ENCODE measurements at regions not wholly inside any gene's neighbourhood (a gene's known extent, or its start where the extent isn't known, plus 50 kb on each side); places are given as distances from the start of the nearest gene placed in this dataset.

GRCh38 chr11:134731213-134731961 is 319.3 kb upstream of the B3GAT1 start:
- no peak overlapping the region for H3K27ac ChIP-seq
- TF ChIP-seq CTCF (IDR thresholded peaks at IDR 0.05) (no peak), POLR2A (IDR thresholded peaks at IDR 0.05) (no peak)
- 63 to 76% methylated on average over 9 of the region's 9 CpGs for WGBS, 2 donors

GRCh38 chr11:134730561-134731212 is 318.6 kb upstream of the B3GAT1 start:
- no peak for DNase-seq
- Histone ChIP-seq H3K4me3 (replicated peaks in 1 of 3) (no peak overlapping the region), H3K36me3 (no peaks in the 10 kb centered on the region), H3K27me3 (no peaks in the 10 kb centered on the region), H3K9me3 (no peaks in the 10 kb centered on the region), H3K27ac (no peak overlapping the region), H3K4me1 (peaks cover 17 to 35% of the 10 kb centered on the region in 2 donors)
- WGBS, 2 donors, result 75 to 82% methylated on average over 5 of the region's 5 CpGs
- TF ChIP-seq CTCF (IDR thresholded peaks at IDR 0.05), result no peak
- TF ChIP-seq POLR2A (IDR thresholded peaks at IDR 0.05), result no peak
- intact Hi-C loops (cut with DNase I), result no loop called here

More at GRCh38 chr11:134731213-134731961, 319.3 kb upstream of the B3GAT1 start:
- intact Hi-C loops (cut with DNase I), result no loop called here
- H3K4me1 ChIP-seq, result peaks cover 23 to 35% of the 10 kb centered on the region in 2 donors
- no peaks in the 10 kb centered on the region for H3K36me3 ChIP-seq
- H3K9me3 ChIP-seq, result no peaks in the 10 kb centered on the region
- H3K4me3 ChIP-seq (replicated peaks in 1 of 3), result no peak overlapping the region
- no peaks in the 10 kb centered on the region for H3K27me3 ChIP-seq
- no peak for DNase-seq

- no peak overlapping the region for H3K27ac ChIP-seq
- H3K4me1 ChIP-seq, result peaks cover 17 to 38% of the 10 kb centered on the region in 2 donors
- H3K9me3 ChIP-seq, result no peaks in the 10 kb centered on the region
- no peak for TF ChIP-seq POLR2A (IDR thresholded peaks at IDR 0.05)
- no peak for DNase-seq
- no peaks in the 10 kb centered on the region for H3K36me3 ChIP-seq
- H3K27me3 ChIP-seq, result no peaks in the 10 kb centered on the region
- intact Hi-C loops (cut with DNase I), result no loop called here
- WGBS, 2 donors, result 70 to 79% methylated on average over 4 of the region's 4 CpGs
- H3K4me3 ChIP-seq (replicated peaks in 1 of 3), result no peak overlapping the region
Observed at GRCh38 chr11:134730101-134730500, 318.1 kb upstream of the B3GAT1 start.

- Histone ChIP-seq H3K4me3 (replicated peaks in 1 of 3) (no peak overlapping the region), H3K27me3 (no peaks in the 10 kb centered on the region), H3K36me3 (no peaks in the 10 kb centered on the region), H3K4me1 (peaks cover 0 to 34% of the 10 kb centered on the region in 2 donors), H3K27ac (no peak overlapping the region), H3K9me3 (no peaks in the 10 kb centered on the region)
- no peak for DNase-seq
- no peak for TF ChIP-seq CTCF (IDR thresholded peaks at IDR 0.05)
- TF ChIP-seq POLR2A (IDR thresholded peaks at IDR 0.05), result no peak
- intact Hi-C loops (cut with DNase I), result no loop called here
- 83 to 86% methylated on average over 6 to 9 of the region's 9 CpGs for WGBS, 2 donors
Observed at GRCh38 chr11:134728186-134728585, 316.1 kb upstream of the B3GAT1 start.

GRCh38 chr11:134727636-134728035 is 315.6 kb upstream of the B3GAT1 start:
- WGBS, 2 donors, result 84 to 100% methylated on average over 2 to 4 of the region's 5 CpGs
- DNase-seq, result no peak
- no peak for TF ChIP-seq POLR2A (IDR thresholded peaks at IDR 0.05)
- no peak for TF ChIP-seq CTCF (IDR thresholded peaks at IDR 0.05)
- Histone ChIP-seq H3K27ac (no peak overlapping the region), H3K36me3 (no peaks in the 10 kb centered on the region), H3K27me3 (no peaks in the 10 kb centered on the region), H3K4me1 (peaks cover 0 to 32% of the 10 kb centered on the region in 2 donors), H3K9me3 (no peaks in the 10 kb centered on the region), H3K4me3 (replicated peaks in 1 of 3) (no peak overlapping the region)
- intact Hi-C loops (cut with DNase I), result no loop called here

Measured in thyroid gland (tissue), 4 donors.